GM18519 (cell line): ENCODE measurements at regions not wholly inside any gene's neighbourhood (a gene's known extent, or its start where the extent isn't known, plus 50 kb on each side); places are given as distances from the start of the nearest gene placed in this dataset.

Experiments used
- ATAC-seq: cut with Tn5 transposase; IDR thresholded peaks from one replicate; pipeline ENCODE4 v1.9.1; 2021; ENCODE audit warnings: mild to moderate bottlenecking, moderate library complexity; ENCODE audit not compliant: unreplicated experiment, low FRiP score

- ATAC-seq = no peak
These were observed 53.5 kb upstream of the PCDH9 start for GRCh38 chr13:67283637-67284036.

GRCh38 chr13:67281466-67281865 is 51.3 kb upstream of the PCDH9 start:
- ATAC-seq = no peak
